ENCODE measurements at regions not wholly inside any gene's neighbourhood (a gene's known extent, or its start where the extent isn't known, plus 50 kb on each side); places are given as distances from the start of the nearest gene placed in this dataset.
A peak's percentile ranks its signal among the peaks of the same experiment; 100 is the strongest.

DNA sequence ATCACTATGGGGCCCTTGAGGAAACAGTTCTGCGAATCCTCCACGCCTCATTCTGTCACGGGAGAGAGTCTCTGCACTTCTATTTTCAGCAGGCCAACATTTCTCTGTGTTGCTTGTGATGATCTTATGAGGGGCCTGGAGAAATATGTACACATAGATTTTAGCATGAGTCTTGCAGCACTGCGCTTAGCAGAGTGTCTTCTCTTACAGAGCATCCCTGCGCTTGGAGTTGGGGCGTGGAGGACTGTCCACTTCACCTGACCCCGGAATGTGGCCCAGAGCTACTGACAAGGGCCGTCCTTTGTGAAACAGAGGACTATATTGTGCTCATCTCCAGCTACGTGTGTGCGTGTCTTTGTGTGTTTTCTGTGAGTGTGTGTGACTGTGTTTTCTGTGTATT, 428.2 kb upstream of the IRX4 start:
- no peak overlapping the region for H3K4me3 Mint-ChIP-seq
- peaks cover 0 to 6% of the 10 kb centered on the region in 2 donors for H3K36me3 Mint-ChIP-seq
- no peaks in the 10 kb centered on the region for H3K4me1 Mint-ChIP-seq
- DNase-seq = no peak
- peaks cover 0 to 36% (median 11%) of the 10 kb centered on the region in 7 donors for H3K9me3 Mint-ChIP-seq
- H3K27me3 Mint-ChIP-seq = no peaks in the 10 kb centered on the region
- no peak for ATAC-seq (ENCODE audit: low read depth in 2 of 2)
- peak overlapping the region in 1 of 6 donors; percentile 1 for H3K27ac Mint-ChIP-seq

DNA sequence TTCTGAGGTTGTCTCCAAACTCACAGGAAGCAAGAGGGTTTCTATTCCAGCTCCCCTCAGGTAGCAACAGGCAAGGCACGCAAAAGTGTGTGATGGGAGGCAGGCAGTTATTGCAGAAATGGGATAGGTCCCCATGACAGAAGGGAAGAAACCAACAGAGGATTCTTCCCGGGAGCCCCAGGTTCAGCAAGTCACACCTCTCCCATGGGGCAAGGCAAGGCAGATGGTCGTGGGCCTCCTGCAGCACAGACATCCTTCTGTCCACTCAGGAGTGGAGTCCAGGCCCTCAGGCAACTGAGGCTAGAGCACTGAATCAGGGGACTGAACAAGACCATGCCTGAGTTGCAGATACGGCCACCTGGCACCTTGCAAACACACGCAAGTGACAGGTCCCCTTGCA, 424.9 kb upstream of the IRX4 start:
- Mint-ChIP-seq H3K4me3 (no peak overlapping the region), H3K4me1 (no peaks in the 10 kb centered on the region), H3K9me3 (peaks cover 0 to 14% (median 2%) of the 10 kb centered on the region in 7 donors), H3K27ac (no peak overlapping the region), H3K36me3 (no peaks in the 10 kb centered on the region), H3K27me3 (no peaks in the 10 kb centered on the region)
- no peak for ATAC-seq (ENCODE audit: low read depth in 2 of 2)
- no peak for DNase-seq

DNA sequence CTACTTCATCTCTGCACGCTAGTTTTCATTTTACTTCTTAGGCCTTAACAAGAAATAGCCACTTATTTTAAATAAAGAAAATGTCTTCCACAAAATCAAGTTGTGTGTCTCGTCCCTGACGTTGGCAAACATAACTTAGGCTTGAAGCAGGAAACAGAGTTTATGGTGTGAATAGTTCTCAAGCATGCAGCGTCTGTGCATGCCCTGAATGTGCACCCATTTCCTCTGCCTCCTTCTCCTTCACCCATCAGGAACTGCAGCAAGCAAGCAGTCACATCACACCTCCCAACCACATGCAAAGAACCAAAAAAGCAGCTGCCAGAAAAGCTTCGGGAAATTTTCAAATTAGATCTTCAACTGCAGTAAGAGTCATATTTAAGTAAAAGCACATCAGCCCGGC, 424.0 kb upstream of the IRX4 start:
- no peak for DNase-seq
- Mint-ChIP-seq H3K36me3 (no peaks in the 10 kb centered on the region), H3K27ac (no peak overlapping the region), H3K9me3 (peaks cover 0 to 14% (median 2%) of the 10 kb centered on the region in 7 donors), H3K4me3 (no peak overlapping the region), H3K27me3 (peaks cover 0 to 5% (median 4%) of the 10 kb centered on the region in 3 donors), H3K4me1 (no peaks in the 10 kb centered on the region)
- no peak for ATAC-seq (ENCODE audit: low read depth in 2 of 2)

- Mint-ChIP-seq H3K9me3 (peaks cover 0 to 10% (median 0%) of the 10 kb centered on the region in 7 donors), H3K27ac (no peak overlapping the region), H3K4me1 (no peaks in the 10 kb centered on the region), H3K36me3 (no peaks in the 10 kb centered on the region), H3K4me3 (no peak overlapping the region), H3K27me3 (peaks cover 0 to 11% (median 5%) of the 10 kb centered on the region in 3 donors)
- ATAC-seq (ENCODE audit: low read depth in 2 of 2) = no peak
- DNase-seq = no peak
Measured at GRCh38 chr5:2303431-2304100, 420.8 kb upstream of the IRX4 start.

- no peak for DNase-seq
- peaks cover 0 to 6% (median 0%) of the 10 kb centered on the region in 7 donors for H3K9me3 Mint-ChIP-seq
- no peak for ATAC-seq (ENCODE audit: low read depth in 2 of 2)
Measured at GRCh38 chr5:2302169-2302568, 419.4 kb upstream of the IRX4 start.

GRCh38 chr5:2300861-2301574, 418.3 kb upstream of the IRX4 start:
- Mint-ChIP-seq H3K27me3 (peaks cover 0 to 11% (median 5%) of the 10 kb centered on the region in 3 donors), H3K36me3 (no peaks in the 10 kb centered on the region), H3K27ac (no peak overlapping the region), H3K4me3 (no peak overlapping the region), H3K9me3 (no peaks in the 10 kb centered on the region), H3K4me1 (no peaks in the 10 kb centered on the region)
- no peak for DNase-seq
- no peak for ATAC-seq (ENCODE audit: low read depth in 2 of 2)

More at GRCh38 chr5:2302169-2302568, 419.4 kb upstream of the IRX4 start:
- Mint-ChIP-seq H3K4me3 (no peak overlapping the region), H3K4me1 (no peaks in the 10 kb centered on the region), H3K36me3 (no peaks in the 10 kb centered on the region), H3K27ac (no peak overlapping the region), H3K27me3 (peaks cover 0 to 11% (median 5%) of the 10 kb centered on the region in 3 donors)

DNA sequence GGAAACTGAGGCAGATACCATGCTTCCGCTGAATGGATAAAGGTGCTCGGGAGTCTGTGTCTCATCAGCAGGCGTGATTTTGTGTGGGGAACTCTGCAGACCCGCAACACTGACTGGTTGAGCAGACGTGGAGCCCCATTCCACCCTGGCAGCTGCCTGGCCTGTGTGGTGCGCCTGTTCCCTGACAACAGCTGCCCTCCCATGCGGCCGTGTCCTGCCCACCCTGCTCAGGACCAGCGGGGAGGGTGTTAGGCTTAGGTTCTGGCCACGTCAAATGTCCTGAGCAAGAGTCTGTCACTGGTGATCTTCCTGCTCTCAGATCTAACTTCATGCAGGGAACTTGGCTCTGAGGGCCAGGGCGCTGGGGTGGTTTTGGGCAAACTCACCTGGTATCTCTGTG, 417.7 kb upstream of the IRX4 start:
- no peaks in the 10 kb centered on the region for H3K36me3 Mint-ChIP-seq
- no peak overlapping the region for H3K4me3 Mint-ChIP-seq
- H3K27ac Mint-ChIP-seq = no peak overlapping the region
- DNase-seq (no peak), ATAC-seq (ENCODE audit: low read depth in 2 of 2) (no peak)
- peaks cover 0 to 11% (median 5%) of the 10 kb centered on the region in 3 donors for H3K27me3 Mint-ChIP-seq
- H3K4me1 Mint-ChIP-seq = no peaks in the 10 kb centered on the region
- no peaks in the 10 kb centered on the region for H3K9me3 Mint-ChIP-seq

- no peak for ATAC-seq (ENCODE audit: low read depth in 2 of 2)
- H3K27ac Mint-ChIP-seq = no peak overlapping the region
- peaks cover 0 to 11% (median 5%) of the 10 kb centered on the region in 3 donors for H3K27me3 Mint-ChIP-seq
- DNase-seq = no peak
- H3K4me1 Mint-ChIP-seq = no peaks in the 10 kb centered on the region
- no peak overlapping the region for H3K4me3 Mint-ChIP-seq
- H3K36me3 Mint-ChIP-seq = no peaks in the 10 kb centered on the region
- no peaks in the 10 kb centered on the region for H3K9me3 Mint-ChIP-seq
Measured at GRCh38 chr5:2299388-2300220, 416.9 kb upstream of the IRX4 start.

- Mint-ChIP-seq H3K36me3 (no peaks in the 10 kb centered on the region), H3K4me1 (no peaks in the 10 kb centered on the region), H3K4me3 (no peak overlapping the region), H3K9me3 (no peaks in the 10 kb centered on the region), H3K27ac (no peak overlapping the region), H3K27me3 (peaks cover 0 to 11% (median 5%) of the 10 kb centered on the region in 3 donors)
- ATAC-seq (ENCODE audit: low read depth in 2 of 2) (no peak), DNase-seq (no peak)
Measured at GRCh38 chr5:2298781-2299180, 416.1 kb upstream of the IRX4 start.

GRCh38 chr5:2297991-2298390, 415.3 kb upstream of the IRX4 start:
- peak overlapping the region in 1 of 6 donors; percentile 76 for H3K27ac Mint-ChIP-seq
- H3K9me3 Mint-ChIP-seq = peaks cover 0 to 4% (median 0%) of the 10 kb centered on the region in 7 donors
- no peaks in the 10 kb centered on the region for H3K4me1 Mint-ChIP-seq
- peaks cover 0 to 11% (median 5%) of the 10 kb centered on the region in 3 donors for H3K27me3 Mint-ChIP-seq
- H3K4me3 Mint-ChIP-seq = no peak overlapping the region
- DNase-seq (no peak), ATAC-seq (ENCODE audit: low read depth in 2 of 2) (no peak)
- no peaks in the 10 kb centered on the region for H3K36me3 Mint-ChIP-seq

GRCh38 chr5:2295476-2295875, 412.8 kb upstream of the IRX4 start:
- Mint-ChIP-seq H3K27me3 (no peaks in the 10 kb centered on the region), H3K9me3 (peaks cover 0 to 4% (median 0%) of the 10 kb centered on the region in 7 donors), H3K27ac (no peak overlapping the region), H3K4me3 (no peak overlapping the region), H3K36me3 (no peaks in the 10 kb centered on the region), H3K4me1 (no peaks in the 10 kb centered on the region)
- DNase-seq (no peak), ATAC-seq (ENCODE audit: low read depth in 2 of 2) (no peak)

DNA sequence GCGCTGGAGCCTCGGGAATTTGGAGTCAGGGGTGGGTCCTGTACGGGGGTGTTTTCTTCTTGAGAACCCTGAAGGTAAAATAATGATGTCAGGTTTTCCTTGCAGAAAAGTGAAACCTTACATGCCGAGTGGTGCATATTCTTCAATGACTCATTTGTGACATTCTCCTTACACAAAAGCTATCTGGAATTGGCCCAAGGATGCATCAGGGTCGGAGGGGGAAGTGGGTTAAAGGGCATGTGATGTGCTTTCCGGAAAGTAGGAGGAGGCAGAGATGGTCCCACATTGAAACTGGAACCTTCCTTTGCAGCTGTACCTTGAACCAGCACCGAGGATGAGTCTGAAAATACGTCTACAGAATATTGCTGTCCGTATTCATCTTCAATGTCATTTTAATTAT, 411.2 kb upstream of the IRX4 start:
- ATAC-seq (ENCODE audit: low read depth in 2 of 2) (no peak), DNase-seq (no peak)
- Mint-ChIP-seq H3K9me3 (peaks cover 0 to 4% (median 0%) of the 10 kb centered on the region in 7 donors), H3K4me1 (no peaks in the 10 kb centered on the region), H3K27ac (no peak overlapping the region), H3K27me3 (no peaks in the 10 kb centered on the region), H3K36me3 (no peaks in the 10 kb centered on the region), H3K4me3 (no peak overlapping the region)

DNA sequence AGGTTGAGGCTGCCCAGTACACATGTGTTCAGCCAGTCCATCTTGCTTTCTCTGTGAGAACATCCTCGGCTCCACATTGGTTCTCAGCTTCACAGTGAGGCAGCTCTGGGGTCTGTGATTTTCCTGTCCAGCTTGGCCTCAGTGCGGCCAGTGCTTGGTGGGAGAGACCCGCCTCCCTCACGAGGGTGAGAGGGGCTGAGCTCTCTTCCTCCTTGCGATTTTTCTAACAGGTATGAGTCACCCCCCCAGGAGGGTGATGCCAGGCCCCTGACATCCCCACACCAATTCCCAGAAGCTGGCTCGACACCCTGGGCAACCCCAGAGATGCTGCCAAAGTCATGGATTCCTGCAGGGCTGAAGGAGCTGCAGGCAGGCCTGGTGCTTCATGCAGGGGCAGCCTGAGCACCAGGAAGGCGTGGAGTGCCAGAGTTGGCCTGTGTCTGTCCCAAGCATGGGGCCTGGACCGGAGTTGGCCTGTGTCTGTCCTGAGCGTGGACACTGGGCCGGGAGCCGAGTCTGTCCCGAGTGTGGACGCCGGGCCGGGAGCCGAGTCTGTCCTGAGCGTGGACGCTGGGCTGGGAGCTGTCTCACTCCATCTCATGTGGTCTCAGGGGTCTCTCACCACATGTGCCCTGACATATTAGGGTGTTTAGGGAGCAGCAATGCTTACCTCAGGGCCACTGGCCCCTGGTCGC, 408.6 kb upstream of the IRX4 start:
- Mint-ChIP-seq H3K36me3 (no peaks in the 10 kb centered on the region), H3K27me3 (no peaks in the 10 kb centered on the region), H3K27ac (no peak overlapping the region), H3K4me3 (no peak overlapping the region), H3K9me3 (peaks cover 0 to 6% (median 1%) of the 10 kb centered on the region in 7 donors), H3K4me1 (no peaks in the 10 kb centered on the region)
- no peak for ATAC-seq (ENCODE audit: low read depth in 2 of 2)
- DNase-seq = no peak
